Neural cell (in vitro differentiated cells): ENCODE measurements at regions not wholly inside any gene's neighbourhood (a gene's known extent, or its start where the extent isn't known, plus 50 kb on each side); places are given as distances from the start of the nearest gene placed in this dataset.

Experiments used
- H2AFZ ChIP-seq: fragments of 200-600, 300-800 bp; sonication (generic), shearing (Covaris generic); 2 replicates; pipeline ENCODE4 v1.6.0; 2014; ENCODE audit warnings: low read depth, mild to moderate bottlenecking, antibody characterized with exemption, low read length, moderate library complexity
- H3F3A ChIP-seq: fragments of 200-600 bp; shearing (Covaris generic); 2 replicates; pipeline ENCODE4 v1.6.1; 2016; ENCODE audit warnings: mild to moderate bottlenecking, moderate library complexity, mixed read lengths, antibody characterized with exemption, low read length; ENCODE audit not compliant: insufficient read depth, poor library complexity, severe bottlenecking
- H3K27ac ChIP-seq: fragments of 200-600, 300-800 bp; sonication (generic), shearing (Covaris generic); 2 replicates; pipeline ENCODE4 v1.5.1; 2014; ENCODE audit warnings: mild to moderate bottlenecking, low read length, moderate library complexity
- H3K27me3 ChIP-seq: fragments of 300-800, 200-600 bp; sonication (generic), shearing (Covaris generic); 2 replicates; pipeline ENCODE4 v1.6.0; 2014; ENCODE audit warnings: mild to moderate bottlenecking, low read depth, low read length, moderate library complexity; ENCODE audit not compliant: insufficient read depth
- H3K36me3 ChIP-seq: fragments of 300-800, 200-600 bp; sonication (generic), shearing (Covaris generic); 2 replicates; pipeline ENCODE4 v1.5.1; 2014; ENCODE audit warnings: mild to moderate bottlenecking, antibody characterized with exemption, low read length, moderate library complexity; ENCODE audit not compliant: insufficient read depth
- H3K4me2 ChIP-seq: fragments of 300-800, 200-600 bp; sonication (generic), shearing (Covaris generic); 2 replicates; pipeline ENCODE4 v1.6.0; 2014; ENCODE audit warnings: mild to moderate bottlenecking, low read length
- H3K4me3 ChIP-seq: fragments of 300-800, 200-600 bp; sonication (generic), shearing (Covaris generic); 2 replicates; pipeline ENCODE4 v1.5.1; 2014; ENCODE audit warnings: mild to moderate bottlenecking, low read length, moderate library complexity
- H3K79me2 ChIP-seq: fragments of 200-600 bp; shearing (Covaris generic); replicated peaks from 2 replicates; pipeline ENCODE4 v1.6.0; 2014; ENCODE audit warnings: mild to moderate bottlenecking, low read length, moderate library complexity; ENCODE audit not compliant: insufficient read depth
- H3K9ac ChIP-seq: fragments of 300-800, 200-600 bp; sonication (generic), shearing (Covaris generic); 2 replicates; pipeline ENCODE4 v1.6.1; 2016; ENCODE audit warnings: mild to moderate bottlenecking, low read length, mixed read lengths
- H3K9me2 ChIP-seq: fragments of 200-600 bp; shearing (Covaris generic); 2 replicates; pipeline ENCODE4 v1.6.1; 2016; ENCODE audit warnings: mild to moderate bottlenecking, low read length, mixed read lengths; ENCODE audit not compliant: insufficient read depth
- H3K9me3 ChIP-seq: fragments of 200-600, 300-800 bp; sonication (generic), shearing (Covaris generic); 2 replicates; pipeline ENCODE4 v1.6.1; 2016; ENCODE audit warnings: mild to moderate bottlenecking, mixed run types, low read length, moderate library complexity, mixed read lengths
- H4K20me1 ChIP-seq: fragments of 200-600 bp; shearing (Covaris generic); 2 replicates; pipeline ENCODE4 v1.6.1; 2016; ENCODE audit warnings: mild to moderate bottlenecking, mixed run types; ENCODE audit not compliant: insufficient read depth
- CTCF ChIP-seq: fragments of 450-650 bp; IDR thresholded peaks from 2 replicates; pipeline ENCODE4 v1.5.1; 2014; ENCODE audit warnings: antibody characterized with exemption, mild to moderate bottlenecking, moderate library complexity; ENCODE audit not compliant: poor library complexity, severe bottlenecking
- EP300 ChIP-seq: fragments of 450-650 bp; conservative IDR thresholded peaks from 2 replicates; pipeline ENCODE4 v1.6.1; 2014; ENCODE audit warnings: antibody characterized with exemption, mild to moderate bottlenecking, moderate library complexity; ENCODE audit not compliant: poor library complexity, severe bottlenecking
- EZH2 ChIP-seq: fragments of 200-600, 300-800 bp; shearing (Covaris generic), sonication (generic); IDR thresholded peaks from 2 replicates; pipeline ENCODE4 v1.6.1; 2014; ENCODE audit warnings: antibody characterized with exemption, low read length, borderline replicate concordance, mild to moderate bottlenecking; ENCODE audit not compliant: insufficient read depth, poor library complexity, severe bottlenecking
- MXI1 ChIP-seq: fragments of 450-650 bp; conservative IDR thresholded peaks from 2 replicates; pipeline ENCODE4 v1.6.1; 2014; ENCODE audit warnings: antibody characterized with exemption, mild to moderate bottlenecking; ENCODE audit not compliant: poor library complexity, severe bottlenecking
- POLR2AphosphoS5 ChIP-seq: IDR thresholded peaks from 2 replicates; pipeline ENCODE4 v1.6.1; 2012
- RAD21 ChIP-seq: fragments of 450-650 bp; conservative IDR thresholded peaks from 2 replicates; pipeline ENCODE4 v1.6.1; 2014; ENCODE audit warnings: antibody characterized with exemption, mild to moderate bottlenecking, moderate library complexity
- REST ChIP-seq: IDR thresholded peaks from 2 replicates; pipeline ENCODE4 v1.6.1; 2012; ENCODE audit warnings: borderline replicate concordance
- SMC3 ChIP-seq: fragments of 450-650 bp; conservative IDR thresholded peaks from 2 replicates; pipeline ENCODE4 v1.6.1; 2014; ENCODE audit warnings: antibody characterized with exemption, mild to moderate bottlenecking, moderate library complexity; ENCODE audit not compliant: poor library complexity
- TAF1 ChIP-seq: IDR thresholded peaks from 2 replicates; pipeline ENCODE4 v1.6.1; 2012; ENCODE audit warnings: low read depth

- TF ChIP-seq POLR2AphosphoS5, result no peak
- no peak for TF ChIP-seq EP300
- TF ChIP-seq EZH2, result no peak
- TF ChIP-seq RAD21, result no peak
- TF ChIP-seq REST, result no peak
- TF ChIP-seq TAF1, result no peak
- TF ChIP-seq SMC3, result no peak
- no peak for TF ChIP-seq MXI1
- no peak for TF ChIP-seq CTCF
- H3F3A ChIP-seq, result no peaks in the 10 kb centered on the region
- H2AFZ ChIP-seq, result no peak overlapping the region
Measured at GRCh38 chr4:72770708-72771107, 201.7 kb upstream of the ADAMTS3 start.

GRCh38 chr4:72768364-72768763 is 199.3 kb upstream of the ADAMTS3 start:
- Histone ChIP-seq H3K36me3 (no peaks in the 10 kb centered on the region), H3K9me3 (no peaks in the 10 kb centered on the region), H3K9me2 (no peaks in the 10 kb centered on the region), H3K79me2 (no peaks in the 10 kb centered on the region), H3K9ac (no peak overlapping the region), H3K27ac (no peak overlapping the region), H3K4me2 (no peak overlapping the region), H2AFZ (no peak overlapping the region), H4K20me1 (no peaks in the 10 kb centered on the region), H3F3A (no peaks in the 10 kb centered on the region), H3K4me3 (no peak overlapping the region), H3K27me3 (no peaks in the 10 kb centered on the region)
- no peak for TF ChIP-seq CTCF
- TF ChIP-seq EZH2, result no peak
- TF ChIP-seq REST, result no peak
- no peak for TF ChIP-seq RAD21
- no peak for TF ChIP-seq POLR2AphosphoS5
- TF ChIP-seq EP300, result no peak
- no peak for TF ChIP-seq SMC3
- no peak for TF ChIP-seq TAF1
- no peak for TF ChIP-seq MXI1

More at GRCh38 chr4:72770708-72771107, 201.7 kb upstream of the ADAMTS3 start:
- no peak overlapping the region for H3K9ac ChIP-seq
- no peaks in the 10 kb centered on the region for H3K27me3 ChIP-seq
- H3K9me2 ChIP-seq, result no peaks in the 10 kb centered on the region
- no peaks in the 10 kb centered on the region for H3K36me3 ChIP-seq
- H3K4me3 ChIP-seq, result no peak overlapping the region
- no peaks in the 10 kb centered on the region for H3K79me2 ChIP-seq
- no peaks in the 10 kb centered on the region for H3K9me3 ChIP-seq
- no peak overlapping the region for H3K4me2 ChIP-seq
- H3K27ac ChIP-seq, result no peak overlapping the region
- no peaks in the 10 kb centered on the region for H4K20me1 ChIP-seq
